Loucy (cell line): ENCODE measurements at regions not wholly inside any gene's neighbourhood (a gene's known extent, or its start where the extent isn't known, plus 50 kb on each side); places are given as distances from the start of the nearest gene placed in this dataset.

Experiments used
- CTCF ChIP-seq: fragments of 200-600 bp; sonication (generic); conservative IDR thresholded peaks from 2 replicates; pipeline ENCODE4 v1.5.1; 2014; ENCODE audit warnings: mild to moderate bottlenecking, antibody characterized with exemption, low read length
- EZH2phosphoT487 ChIP-seq: fragments of 200-600 bp; IDR thresholded peaks from 2 replicates; pipeline ENCODE4 v1.6.1; 2018; ENCODE audit warnings: antibody characterized with exemption, mild to moderate bottlenecking, moderate library complexity, borderline replicate concordance

- TF ChIP-seq CTCF (no peak), EZH2phosphoT487 (no peak)
Observed at GRCh38 chr4:53815281-53815680, 224.0 kb upstream of the LNX1 start.
